Astrocyte of the spinal cord (primary cell): ENCODE measurements at regions not wholly inside any gene's neighbourhood (a gene's known extent, or its start where the extent isn't known, plus 50 kb on each side); places are given as distances from the start of the nearest gene placed in this dataset.
A peak's percentile ranks its signal among the peaks of the same experiment; 100 is the strongest.

Source experiments
- DNase-seq: peaks from one replicate; pipeline ENCODE4 v3.0.0; 2011; ENCODE audit warnings: low read depth, low spot score
- H3K4me3 ChIP-seq: 2 replicates; pipeline ENCODE4 v1.5.1; 2011; ENCODE audit warnings: low read depth, mild to moderate bottlenecking, low read length, moderate library complexity
- in situ Hi-C: cut with HindIII; loops from 2 replicates; pipeline ENCODE4 v1.10.0; 2017; ENCODE audit warnings: low sequenced_read_pairs
- TF ChIP-seq, protein P1 (sequence below): IDR thresholded peaks from 2 replicates; pipeline ENCODE4 v1.5.1; 2012; ENCODE audit warnings: low read depth, mild to moderate bottlenecking, low read length, inconsistent platforms

DNA sequence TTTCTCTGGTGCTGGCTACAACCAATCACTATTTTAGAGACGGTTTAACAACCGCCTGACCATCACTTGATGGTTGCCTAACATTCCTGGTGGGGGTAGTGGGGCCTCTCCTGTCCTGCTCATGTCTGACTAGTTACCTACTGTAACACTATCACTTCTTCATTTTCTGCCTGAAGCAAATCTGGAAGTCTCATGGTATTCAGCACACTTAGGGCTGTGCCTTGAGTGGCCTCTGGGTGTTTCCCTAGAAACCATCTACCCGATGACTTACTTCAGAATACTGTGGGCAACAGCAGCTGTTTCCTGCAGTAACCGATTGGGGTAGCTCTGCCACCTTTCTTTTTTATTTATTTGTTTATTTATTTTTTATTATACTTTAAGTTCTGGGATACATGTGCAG, 880.1 kb upstream of the INTU start:
- in situ Hi-C loops, result no loop called here
- H3K4me3 ChIP-seq, result no peak overlapping the region
- TF ChIP-seq, protein P1, sequence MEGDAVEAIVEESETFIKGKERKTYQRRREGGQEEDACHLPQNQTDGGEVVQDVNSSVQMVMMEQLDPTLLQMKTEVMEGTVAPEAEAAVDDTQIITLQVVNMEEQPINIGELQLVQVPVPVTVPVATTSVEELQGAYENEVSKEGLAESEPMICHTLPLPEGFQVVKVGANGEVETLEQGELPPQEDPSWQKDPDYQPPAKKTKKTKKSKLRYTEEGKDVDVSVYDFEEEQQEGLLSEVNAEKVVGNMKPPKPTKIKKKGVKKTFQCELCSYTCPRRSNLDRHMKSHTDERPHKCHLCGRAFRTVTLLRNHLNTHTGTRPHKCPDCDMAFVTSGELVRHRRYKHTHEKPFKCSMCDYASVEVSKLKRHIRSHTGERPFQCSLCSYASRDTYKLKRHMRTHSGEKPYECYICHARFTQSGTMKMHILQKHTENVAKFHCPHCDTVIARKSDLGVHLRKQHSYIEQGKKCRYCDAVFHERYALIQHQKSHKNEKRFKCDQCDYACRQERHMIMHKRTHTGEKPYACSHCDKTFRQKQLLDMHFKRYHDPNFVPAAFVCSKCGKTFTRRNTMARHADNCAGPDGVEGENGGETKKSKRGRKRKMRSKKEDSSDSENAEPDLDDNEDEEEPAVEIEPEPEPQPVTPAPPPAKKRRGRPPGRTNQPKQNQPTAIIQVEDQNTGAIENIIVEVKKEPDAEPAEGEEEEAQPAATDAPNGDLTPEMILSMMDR, result no peak
- DNase-seq, result no peak

DNA sequence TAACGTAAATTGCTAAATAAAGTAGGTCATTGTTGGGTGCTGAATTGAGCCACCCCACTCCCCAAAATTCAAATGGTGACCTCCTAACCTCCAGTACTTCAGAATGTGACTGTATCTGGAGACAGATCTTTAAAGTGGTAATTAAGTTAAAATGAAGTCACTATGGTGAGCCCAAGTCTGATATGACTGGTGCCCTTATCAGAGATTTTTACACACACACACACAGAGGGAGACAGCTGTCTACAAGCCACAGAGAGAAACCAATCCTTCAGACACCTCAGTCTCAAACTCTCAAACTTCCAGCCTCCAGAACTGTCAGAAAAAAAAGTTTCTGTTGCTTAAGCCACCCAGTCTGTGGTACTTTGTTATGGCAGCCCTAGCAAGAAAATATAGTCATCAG, 879.2 kb upstream of the INTU start:
- in situ Hi-C loops, result no loop called here
- TF ChIP-seq, protein P1, result no peak
- DNase-seq, result no peak
- H3K4me3 ChIP-seq, result no peak overlapping the region

DNA sequence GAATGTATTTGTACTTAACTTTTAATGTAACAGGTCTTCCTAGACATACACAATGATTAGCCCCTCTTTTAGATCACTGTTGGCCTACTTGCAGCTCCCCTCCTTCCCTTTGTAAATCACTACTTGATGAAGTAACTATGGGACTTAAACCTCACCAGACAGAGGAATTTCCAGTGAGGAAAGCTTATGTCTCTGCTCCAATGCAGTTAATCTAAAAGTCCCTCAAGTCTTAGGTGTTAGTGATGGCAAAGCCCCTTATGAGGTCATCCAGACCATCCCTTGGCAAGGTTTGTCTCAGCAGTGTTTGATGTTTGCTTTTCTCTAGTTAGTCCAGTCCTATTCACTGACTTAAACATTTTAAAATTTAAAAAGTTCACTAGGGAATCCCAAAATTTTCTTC, 877.3 kb upstream of the INTU start:
- no peak for DNase-seq
- in situ Hi-C loops, result no loop called here
- TF ChIP-seq, protein P1, result no peak
- H3K4me3 ChIP-seq, result no peak overlapping the region

DNA sequence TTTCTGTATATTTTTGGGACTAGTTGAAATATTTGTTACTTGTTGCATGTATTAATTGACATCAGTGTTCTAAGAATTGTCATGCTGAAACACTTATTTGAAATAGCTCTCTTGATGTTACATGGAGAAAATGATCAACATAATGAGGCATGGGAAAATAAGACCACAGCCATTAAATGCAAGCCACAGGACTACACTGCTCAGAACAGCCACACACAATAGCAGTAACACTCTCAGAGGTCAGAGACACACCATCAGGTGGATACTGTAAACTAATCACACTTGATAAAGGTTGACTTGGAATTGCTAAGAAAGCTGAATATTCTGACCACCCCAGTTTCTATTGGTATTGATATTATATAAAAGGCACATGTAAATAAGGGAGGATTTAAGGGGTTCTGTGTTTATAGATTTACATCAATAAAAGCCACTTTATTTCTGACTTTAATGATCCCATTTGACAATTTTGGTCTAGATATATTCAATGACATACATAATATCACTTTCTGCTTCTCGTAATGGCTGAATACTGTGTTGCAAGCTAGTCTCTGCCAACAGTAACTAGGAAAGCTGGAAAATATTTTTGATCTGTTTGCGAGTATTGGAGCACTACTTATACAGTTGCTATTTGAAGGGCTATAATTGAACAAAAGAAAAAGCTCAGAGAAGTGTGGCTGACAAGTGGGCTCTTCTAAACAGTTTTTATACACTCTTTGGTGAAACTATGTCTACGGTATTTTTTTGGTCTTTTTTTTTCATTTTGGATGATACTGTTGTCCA, 876.5 kb upstream of the INTU start:
- H3K4me3 ChIP-seq, result no peak overlapping the region
- in situ Hi-C loops, result no loop called here
- no peak for DNase-seq
- TF ChIP-seq, protein P1, result no peak

DNA sequence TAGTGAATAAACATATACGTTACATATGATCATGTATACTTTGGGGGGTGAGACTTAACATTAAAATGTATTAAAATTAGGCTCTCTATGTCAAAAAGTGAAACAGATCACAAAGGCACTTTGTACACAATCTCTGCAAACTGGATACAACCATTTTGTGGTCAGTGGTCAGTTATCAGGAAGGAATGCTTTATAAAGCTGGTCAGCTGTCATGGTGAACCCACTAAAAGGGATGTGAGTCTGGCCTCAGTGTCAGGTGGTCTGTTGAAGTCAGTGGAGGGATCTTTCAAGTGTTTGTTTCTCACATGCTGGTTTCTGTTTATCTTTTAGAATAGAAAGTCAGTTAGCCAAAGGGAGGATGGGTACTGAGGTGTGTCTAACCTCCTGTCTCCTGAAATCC, 875.5 kb upstream of the INTU start:
- TF ChIP-seq, protein P1, result no peak
- in situ Hi-C loops, result no loop called here
- no peak overlapping the region for H3K4me3 ChIP-seq
- peak; percentile 45 for DNase-seq

DNA sequence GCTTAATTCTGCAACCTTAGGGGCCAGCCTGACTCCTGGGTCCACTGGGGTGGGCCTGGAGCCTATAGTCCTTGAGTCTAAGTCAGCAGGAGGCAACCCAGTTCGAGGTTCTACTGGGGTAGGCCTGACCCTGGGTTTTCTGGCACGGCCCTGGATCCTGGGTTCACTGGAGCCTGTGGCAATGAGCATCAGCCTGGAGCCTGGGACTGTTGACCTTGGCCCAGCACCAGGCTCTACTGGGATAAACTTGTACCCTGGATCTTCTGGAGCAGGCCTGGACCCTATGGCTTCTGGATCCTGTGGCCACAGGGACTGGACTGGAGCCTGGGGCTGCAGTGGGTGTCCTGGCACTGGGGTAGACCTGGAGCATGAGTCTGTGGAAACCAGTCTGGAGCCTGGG, 874.3 kb upstream of the INTU start:
- DNase-seq, result no peak
- no peak overlapping the region for H3K4me3 ChIP-seq
- TF ChIP-seq, protein P1, result no peak
- in situ Hi-C loops, result no loop called here
